IMR-90 (cell line): ENCODE measurements at regions not wholly inside any gene's neighbourhood (a gene's known extent, or its start where the extent isn't known, plus 50 kb on each side); places are given as distances from the start of the nearest gene placed in this dataset.

Experiments used
- ATAC-seq: fragments of 200-7000 bp; cut with Tn5 transposase; 2 replicates; pipeline ENCODE4 v1.9.1; 2020; ENCODE audit warnings: low read depth, mild to moderate bottlenecking, moderate library complexity
- BruUV-seq: library from RNA; stranded (reverse); fragments of 400-500 nt; replicated peaks from 2 replicates; lab custom pipeline; 2021; lab: Mats Ljungman, UMichigan
- CTCF ChIA-PET: fragments of 300-600 bp; formaldehyde crosslinking; extraction: SDS; loops from one replicate; lab custom pipeline; 2021; ENCODE audit warnings: antibody characterized with exemption; lab: Yijun Ruan, JAX
- POLR2A ChIA-PET: fragments of 300-600 bp; sonication (Branson Sonifier 250); formaldehyde crosslinking; loops from one replicate; lab custom pipeline; 2022; ENCODE audit warnings: antibody characterized with exemption; ENCODE audit not compliant: unreplicated experiment; lab: Charles Lee
- DNase-seq: peaks from one replicate; pipeline ENCODE4 v3.0.0; 2013
- H2AFZ ChIP-seq: replicated peaks from 2 replicates; pipeline ENCODE3; 2013; ENCODE audit warnings: low read length, mild to moderate bottlenecking; ENCODE audit not compliant: poor library complexity
- H2AK5ac ChIP-seq: 2 replicates; pipeline ENCODE4 v1.6.1; 2013; ENCODE audit warnings: low read depth, low read length, inconsistent platforms
- H2AK9ac ChIP-seq: replicated peaks from 2 replicates; pipeline ENCODE3; 2013; ENCODE audit warnings: mild to moderate bottlenecking, low read depth, low read length, moderate library complexity; ENCODE audit not compliant: poor library complexity
- H2BK120ac ChIP-seq: 2 replicates; pipeline ENCODE4 v1.6.1; 2013; ENCODE audit warnings: low read depth, low read length, inconsistent platforms
- H2BK15ac ChIP-seq: 3 replicates; pipeline ENCODE4 v1.6.1; 2013; ENCODE audit warnings: low read depth, low read length, inconsistent platforms
- H2BK20ac ChIP-seq: 2 replicates; pipeline ENCODE4 v1.6.1; 2013; ENCODE audit warnings: low read depth, mild to moderate bottlenecking, inconsistent platforms, low read length, moderate library complexity
- H2BK5ac ChIP-seq: 2 replicates; pipeline ENCODE4 v1.6.1; 2013; ENCODE audit warnings: mild to moderate bottlenecking, low read depth, low read length, inconsistent platforms; ENCODE audit not compliant: poor library complexity, severe bottlenecking
- H3K14ac ChIP-seq: replicated peaks from 2 replicates; pipeline ENCODE4 v1.6.1; 2013; ENCODE audit warnings: low read depth, low read length, inconsistent platforms
- H3K18ac ChIP-seq: 2 replicates; pipeline ENCODE4 v1.6.1; 2013; ENCODE audit warnings: low read depth, low read length, control low read depth
- H3K23ac ChIP-seq: 2 replicates; pipeline ENCODE4 v1.6.1; 2013; ENCODE audit warnings: low read depth, low read length, inconsistent platforms
- H3K27ac ChIP-seq: 2 replicates; pipeline ENCODE4 v1.5.1; 2013; ENCODE audit warnings: mild to moderate bottlenecking, control low read depth, low read length; ENCODE audit not compliant: insufficient read depth
- H3K27me3 ChIP-seq: 2 replicates; pipeline ENCODE4 v1.6.1; 2013; ENCODE audit warnings: low read length; ENCODE audit not compliant: control insufficient read depth, insufficient read depth
- H3K36me3 ChIP-seq: 2 replicates; pipeline ENCODE4 v1.6.1; 2013; ENCODE audit warnings: low read length, mixed read lengths; ENCODE audit not compliant: control insufficient read depth, insufficient read depth
- H3K4ac ChIP-seq: 2 replicates; pipeline ENCODE4 v1.6.1; 2013; ENCODE audit warnings: low read depth, low read length, inconsistent platforms
- H3K4me1 ChIP-seq: 2 replicates; pipeline ENCODE4 v1.6.1; 2013; ENCODE audit warnings: low read length, mixed read lengths; ENCODE audit not compliant: control insufficient read depth, insufficient read depth
- H3K4me2 ChIP-seq: 2 replicates; pipeline ENCODE4 v1.6.1; 2013; ENCODE audit warnings: low read depth, mild to moderate bottlenecking, control low read depth, low read length, moderate library complexity
- H3K4me3 ChIP-seq: 2 replicates; pipeline ENCODE4 v1.5.1; 2013; ENCODE audit warnings: low read depth, mild to moderate bottlenecking, control low read depth, low read length, moderate library complexity; ENCODE audit not compliant: insufficient read depth
- H3K56ac ChIP-seq: 2 replicates; pipeline ENCODE4 v1.6.1; 2013; ENCODE audit warnings: low read length, inconsistent platforms; ENCODE audit not compliant: insufficient read depth; ENCODE audit errors: extremely low read depth
- H3K79me1 ChIP-seq, 2 experiments: 2 replicates each; pipeline ENCODE4 v1.6.1; 2013; ENCODE audit warnings: low read length in 2 of 2, inconsistent platforms in 1 of 2, low read depth in 1 of 2
- H3K9ac ChIP-seq: 2 replicates; pipeline ENCODE4 v1.6.1; 2013; ENCODE audit warnings: low read depth, low read length, control low read depth
- H3K9me1 ChIP-seq: 2 replicates; pipeline ENCODE4 v1.6.1; 2013; ENCODE audit warnings: low read length, inconsistent platforms; ENCODE audit not compliant: insufficient read depth
- H3K9me3 ChIP-seq: 2 replicates; pipeline ENCODE4 v1.6.1; 2013; ENCODE audit warnings: low read length; ENCODE audit not compliant: control insufficient read depth, insufficient read depth
- H4K20me1 ChIP-seq: 2 replicates; pipeline ENCODE4 v1.6.1; 2013; ENCODE audit warnings: low read length, inconsistent platforms; ENCODE audit not compliant: insufficient read depth
- H4K5ac ChIP-seq: 2 replicates; pipeline ENCODE4 v1.6.1; 2013; ENCODE audit warnings: mild to moderate bottlenecking, low read depth, low read length, control low read depth
- H4K8ac ChIP-seq, 2 experiments: 2 replicates each; pipeline ENCODE4 v1.6.1; 2013; ENCODE audit warnings: low read depth in 2 of 2, low read length in 2 of 2, control low read depth in 1 of 2, inconsistent platforms in 1 of 2
- H4K91ac ChIP-seq: 2 replicates; pipeline ENCODE4 v1.6.1; 2013; ENCODE audit warnings: low read depth, low read length, inconsistent platforms; ENCODE audit not compliant: insufficient read depth
- CEBPB ChIP-seq: IDR thresholded peaks from 2 replicates; pipeline ENCODE4 v1.6.1; 2012; ENCODE audit warnings: low read depth, low read length, improper control_type of control experiment
- CTCF ChIP-seq: conservative IDR thresholded peaks from 2 replicates; pipeline ENCODE4 v1.5.1; 2012; ENCODE audit warnings: mild to moderate bottlenecking, low read depth, low read length, improper control_type of control experiment
- FOS ChIP-seq: fragments of 150-350 bp; IDR thresholded peaks from 2 replicates; pipeline ENCODE4 v1.6.1; 2016; ENCODE audit warnings: low read depth, low read length
- RAD21 ChIP-seq: IDR thresholded peaks from 2 replicates; pipeline ENCODE4 v1.6.1; 2012; ENCODE audit warnings: low read length, improper control_type of control experiment
- WGBS, 2 experiments: methylation state at CpG; one replicate each; pipeline versions ENCODE4 v1.1.5 to v1.1.7; 2013; ENCODE audit warnings: missing lambda C conversion rate in 2 of 2; ENCODE audit not compliant: insufficient read length in 1 of 2; ENCODE audit errors: extremely low coverage in 2 of 2; 5-methylcytosine and 5-hydroxymethylcytosine counted together
- dilution Hi-C: fragments of 300-500 bp; cut with HindIII; formaldehyde crosslinking; loops from one replicate; pipeline ENCODE4 v1.14.3; 2018; ENCODE audit warnings: low sequenced_read_pairs; ENCODE audit not compliant: unreplicated experiment
- in situ Hi-C: fragments of 300-500 bp; cut with MboI; formaldehyde crosslinking; loops from 3 replicates; pipeline ENCODE4 v1.14.3; 2019; ENCODE audit warnings: low sequenced_read_pairs, inconsistent platforms, mixed read lengths
- intact Hi-C: fragments of 100-400 bp; cut with micrococcal nuclease; formaldehyde crosslinking; loops from 2 replicates; pipeline ENCODE4 v1.10.0; 2022

- BruUV-seq = no TSS peak
- ChIA-PET CTCF (no interaction called here), POLR2A (no interaction called here)
- H4K91ac ChIP-seq = no peak overlapping the region
- no peak overlapping the region for H2BK120ac ChIP-seq
- ATAC-seq (no peak), DNase-seq (no peak)
- H3K18ac ChIP-seq = no peak overlapping the region
- H3K4me2 ChIP-seq = no peak overlapping the region
- no peak for TF ChIP-seq CTCF
- TF ChIP-seq CEBPB = no peak
- TF ChIP-seq FOS = no peak
- TF ChIP-seq RAD21 = no peak
- peaks cover 7% of the 10 kb centered on the region for H3K9me3 ChIP-seq
- no peak overlapping the region for H3K4ac ChIP-seq
- H3K14ac ChIP-seq = no peak overlapping the region
- dilution Hi-C loops = no loop called here
- H3K23ac ChIP-seq = no peak overlapping the region
- H3K56ac ChIP-seq = no peak overlapping the region
- H3K27me3 ChIP-seq = no peaks in the 10 kb centered on the region
- no peaks in the 10 kb centered on the region for H3K4me1 ChIP-seq
- no peak overlapping the region for H2AK5ac ChIP-seq
- H3K36me3 ChIP-seq = no peaks in the 10 kb centered on the region
- in situ Hi-C loops = no loop called here
- no peak overlapping the region for H2BK20ac ChIP-seq
- no peak overlapping the region for H3K27ac ChIP-seq
- no peak overlapping the region for H2BK15ac ChIP-seq
- 61% methylated on average over 2 of the region's 2 CpGs; no CpG with 5 or more reads in 1 of the 2 experiments for WGBS, 2 experiments
- H2AFZ ChIP-seq = no peak overlapping the region
- H3K9ac ChIP-seq = no peak overlapping the region
- intact Hi-C loops = no loop called here
- H4K5ac ChIP-seq = no peak overlapping the region
- H3K9me1 ChIP-seq = no peaks in the 10 kb centered on the region
- no peak overlapping the region for H4K8ac ChIP-seq
- H3K79me1 ChIP-seq = no peaks in the 10 kb centered on the region
- no peak overlapping the region for H3K4me3 ChIP-seq
- H2BK5ac ChIP-seq = no peak overlapping the region
- H4K20me1 ChIP-seq = no peaks in the 10 kb centered on the region
- H2AK9ac ChIP-seq = no peak overlapping the region
Measured at GRCh38 chr4:36675436-36675835, 394.0 kb downstream of the DTHD1 start.
